ENCODE measurements at regions not wholly inside any gene's neighbourhood (a gene's known extent, or its start where the extent isn't known, plus 50 kb on each side); places are given as distances from the start of the nearest gene placed in this dataset.
"Not testable (repeated sequence)": the region's sequence is repeated elsewhere in the genome, so short reads cannot be mapped to it uniquely, and the experiment has no call there.

DNA sequence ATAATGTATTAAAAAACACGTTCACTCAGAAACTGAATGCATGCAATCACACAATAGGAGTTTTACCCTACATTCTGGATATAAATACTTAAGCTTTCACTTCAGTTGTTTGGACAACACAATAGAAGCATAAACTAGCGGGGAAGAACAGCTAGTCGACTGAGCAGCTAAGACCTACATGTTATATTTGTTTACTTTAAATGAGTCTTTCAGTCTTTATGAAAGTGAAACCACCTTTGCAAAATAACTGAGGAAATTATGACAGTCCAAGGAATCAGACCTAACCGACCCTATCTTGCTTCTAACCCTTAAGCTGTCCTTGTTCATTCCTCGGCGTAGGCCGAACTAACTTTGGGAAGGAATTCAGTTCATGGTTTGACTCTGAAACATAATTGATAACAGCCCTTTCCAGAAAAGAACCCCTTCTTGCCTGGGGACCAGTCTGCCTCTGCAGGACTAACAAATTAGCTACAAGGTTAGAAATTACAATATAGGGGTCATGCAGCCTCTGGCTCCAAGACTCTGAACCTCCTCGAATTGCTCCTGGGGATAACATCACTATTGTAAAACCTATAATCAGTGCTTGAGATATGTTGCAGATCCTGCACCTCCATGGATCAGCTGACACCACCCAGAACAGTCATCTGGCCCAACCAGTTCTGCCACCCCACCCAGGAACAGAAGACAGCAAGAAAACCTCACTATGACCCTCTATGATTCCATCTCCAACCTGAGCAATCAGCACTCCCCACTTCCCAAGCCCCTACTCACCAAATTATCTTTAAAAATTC is 185.1 kb upstream of the KLF6 start:
- no peak for DNase-seq (ENCODE audit: low read depth in 2 of 2)

DNA sequence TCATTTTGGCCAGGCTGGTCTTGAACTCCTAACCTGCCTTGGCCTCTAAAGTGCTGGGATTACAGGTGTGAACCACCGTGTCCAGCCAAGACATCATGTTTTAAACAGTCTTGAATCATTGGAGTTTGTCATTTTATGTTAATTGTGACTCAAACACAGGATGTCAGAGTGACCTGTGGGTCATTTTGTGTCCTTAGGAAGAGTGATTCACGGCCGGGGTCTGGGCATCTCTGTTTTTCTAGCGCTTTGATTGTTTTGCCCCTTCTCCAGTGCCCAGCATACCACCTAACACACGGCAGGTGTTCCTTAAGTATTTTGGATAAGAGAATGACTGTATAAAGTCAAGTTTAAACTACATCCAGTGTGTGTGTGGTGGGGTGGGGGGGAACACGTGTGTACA is 183.7 kb upstream of the KLF6 start:
- no peak for DNase-seq (ENCODE audit: low read depth in 2 of 2)

DNA sequence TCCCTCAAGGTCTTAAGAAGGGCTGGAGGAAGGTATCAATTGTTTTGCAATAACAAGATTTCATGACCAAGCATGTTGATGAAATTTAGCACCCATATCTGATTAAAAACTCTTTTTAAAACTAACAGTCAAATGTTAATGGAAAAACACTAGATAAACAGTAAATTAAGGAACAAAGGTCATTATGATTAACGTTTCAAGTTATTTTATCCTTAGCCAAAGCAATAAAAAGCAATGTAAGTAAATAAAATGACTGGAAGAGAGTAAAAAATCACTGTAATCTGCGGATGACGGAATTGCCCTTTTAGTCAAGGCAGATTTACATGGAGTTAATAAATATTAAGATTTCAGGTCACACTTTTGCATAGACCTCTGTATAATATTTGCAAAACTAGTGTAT is 179.5 kb upstream of the KLF6 start:
- no peak for DNase-seq (ENCODE audit: low read depth in 2 of 2)

GRCh38 chr10:3963191-3963673 is 178.2 kb upstream of the KLF6 start:
- no peak for DNase-seq (ENCODE audit: low read depth in 2 of 2)

DNA sequence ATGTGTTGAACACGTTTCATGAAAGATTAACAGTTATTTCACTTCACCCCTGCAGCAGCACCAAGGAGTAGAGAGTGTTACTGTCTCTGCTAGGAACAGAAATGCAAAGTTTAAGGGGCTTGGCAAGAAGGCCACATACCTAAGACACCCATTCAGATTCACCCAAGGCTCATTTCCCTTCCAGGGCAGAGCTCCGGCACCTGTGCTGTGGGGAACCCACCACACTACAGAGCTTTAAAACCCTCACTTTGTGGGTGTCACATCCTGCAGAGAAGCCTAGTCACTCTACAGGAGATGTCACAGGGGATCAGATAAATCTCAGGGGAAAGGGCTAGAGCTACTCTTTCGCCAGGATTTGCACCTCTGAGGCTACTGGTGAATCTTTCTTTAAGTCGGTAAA is 176.1 kb upstream of the KLF6 start:
- no peak for DNase-seq (ENCODE audit: low read depth in 2 of 2)

GRCh38 chr10:3960496-3960895 is 175.5 kb upstream of the KLF6 start:
- no peak for DNase-seq (ENCODE audit: low read depth in 2 of 2)

- DNase-seq (ENCODE audit: low read depth in 2 of 2) = no peak
Measured at GRCh38 chr10:3959370-3960325, 174.6 kb upstream of the KLF6 start.

DNA sequence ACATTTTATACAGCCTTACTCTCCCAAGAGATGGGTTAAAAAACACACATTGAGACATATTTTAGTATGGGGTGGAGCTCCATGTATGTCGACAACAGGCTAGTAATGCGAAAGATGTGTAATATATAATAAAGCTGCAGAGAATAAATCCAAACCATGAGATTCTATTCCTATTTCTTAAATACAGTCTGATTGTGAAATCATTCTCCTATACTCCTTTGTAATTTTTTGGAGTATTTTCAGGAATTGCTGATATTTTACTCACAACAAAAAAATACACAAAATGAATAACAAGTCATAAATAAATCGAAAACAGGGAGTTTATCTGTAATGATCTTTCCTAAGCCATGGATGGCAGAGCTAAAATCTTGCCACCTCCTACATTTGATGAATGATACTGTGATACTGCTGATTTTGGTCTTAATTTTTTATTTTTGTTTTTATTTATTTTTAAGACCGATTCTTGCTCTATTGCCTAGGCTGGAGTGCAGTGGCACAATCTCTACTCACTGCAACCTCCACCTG is 173.5 kb upstream of the KLF6 start:
- DNase-seq (ENCODE audit: low read depth in 2 of 2) = no peak

DNA sequence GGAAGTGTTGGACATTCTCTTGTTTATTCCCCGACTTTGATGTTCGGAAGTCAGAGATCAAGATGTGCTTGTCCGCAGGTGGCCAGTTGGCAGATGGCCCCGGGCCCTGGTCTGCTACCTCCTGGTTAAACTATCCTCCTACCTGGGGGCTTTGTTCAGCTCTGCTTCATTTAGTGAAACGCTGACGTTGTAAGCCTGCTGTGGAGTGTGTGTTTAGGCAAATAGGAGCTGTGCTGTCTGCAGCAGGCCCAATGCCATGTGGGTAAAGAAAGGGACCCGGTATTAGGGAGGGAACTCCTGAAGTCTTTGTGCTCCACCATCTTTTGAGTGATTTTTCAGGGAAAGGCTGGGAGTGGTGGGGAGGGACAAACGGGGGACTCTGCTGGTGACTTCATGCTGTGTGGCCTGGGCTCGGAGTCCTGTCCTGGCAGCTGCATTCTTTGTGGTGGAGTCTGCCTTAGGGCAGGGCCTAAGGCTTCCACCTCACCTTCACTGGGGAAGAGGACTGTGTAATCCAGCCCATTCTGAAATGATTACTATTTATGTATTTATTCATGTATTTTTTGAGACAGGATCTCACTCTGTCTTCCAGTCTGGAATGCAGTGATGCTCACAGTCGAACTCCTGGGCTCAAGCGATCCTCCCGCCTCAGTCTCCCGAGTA is 171.1 kb upstream of the KLF6 start:
- no peak for DNase-seq (ENCODE audit: low read depth in 2 of 2)

DNA sequence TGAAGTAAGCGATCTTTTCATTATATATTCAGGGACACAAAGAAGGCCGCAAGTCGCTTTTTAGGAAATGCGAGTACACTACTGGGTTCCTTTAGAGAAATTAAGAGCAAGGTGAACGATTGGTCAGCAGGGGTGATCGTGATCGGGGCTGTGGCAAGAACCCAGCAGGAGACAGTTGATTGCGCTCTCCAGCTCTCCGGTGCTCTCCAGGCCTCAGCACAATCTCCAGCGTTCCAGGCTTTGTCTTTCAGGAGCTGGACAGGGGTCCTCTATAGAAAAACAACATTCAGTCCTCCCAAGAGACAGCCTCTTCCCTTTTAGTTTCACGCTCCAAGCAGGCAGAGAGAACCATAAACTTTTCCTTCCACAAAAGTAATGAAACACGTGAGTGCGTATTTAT is 170.5 kb upstream of the KLF6 start:
- DNase-seq (ENCODE audit: low read depth in 2 of 2) = no peak

DNA sequence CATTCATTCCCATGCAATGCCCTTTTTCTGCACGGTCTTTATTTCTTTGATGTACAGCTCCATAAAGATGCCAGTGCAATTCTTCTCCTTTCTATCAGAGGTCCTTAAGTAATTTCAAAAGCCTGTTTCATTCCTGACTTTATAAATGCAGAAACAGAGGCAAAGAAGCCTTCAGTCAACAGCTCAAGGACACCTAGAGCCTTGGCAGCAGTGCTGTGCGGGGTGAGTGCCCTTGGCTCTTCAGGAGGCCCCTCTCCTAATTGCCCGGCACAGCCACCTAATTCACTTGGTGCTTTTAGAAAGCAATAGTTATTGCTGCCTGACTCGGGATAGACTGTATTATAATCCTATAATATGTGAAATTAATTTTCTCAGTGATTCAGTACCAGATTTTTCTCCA is 169.6 kb upstream of the KLF6 start:
- no peak for DNase-seq (ENCODE audit: low read depth in 2 of 2)

- DNase-seq (ENCODE audit: low read depth in 2 of 2) = not testable (repeated sequence)
Measured at GRCh38 chr10:3954007-3954406, 169.0 kb upstream of the KLF6 start.

GRCh38 chr10:3951993-3952392 is 167.0 kb upstream of the KLF6 start:
- no peak for DNase-seq (ENCODE audit: low read depth in 2 of 2)

DNA sequence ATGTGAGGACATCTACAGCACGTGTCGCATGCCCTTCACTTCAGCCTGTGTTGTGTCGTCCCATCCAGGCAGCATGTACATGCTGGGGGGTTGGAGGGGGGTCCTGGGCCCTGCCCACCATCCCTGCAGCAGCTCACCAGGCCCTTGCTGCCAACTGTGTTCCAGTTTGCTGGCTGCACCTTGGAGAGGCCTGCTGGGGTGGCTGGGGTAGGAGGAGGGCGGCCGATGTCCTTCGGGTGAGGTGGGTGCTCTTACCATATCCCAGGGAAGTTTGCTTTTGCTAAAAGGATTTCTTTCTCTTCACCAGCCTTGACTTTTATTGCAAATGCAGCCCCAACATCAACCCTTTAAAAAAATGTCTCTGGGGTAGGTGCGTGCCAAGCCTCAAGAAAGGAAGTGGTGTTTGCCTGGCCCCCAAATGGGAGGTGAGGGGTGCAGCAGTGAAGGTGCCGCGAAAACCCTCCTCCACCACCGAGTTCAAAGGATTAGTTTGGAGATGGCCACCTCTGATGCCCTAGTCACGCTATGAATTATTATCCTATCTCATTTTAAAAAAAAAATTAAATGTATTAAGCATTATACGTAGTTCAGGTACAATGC is 165.8 kb upstream of the KLF6 start:
- no peak for DNase-seq (ENCODE audit: low read depth in 2 of 2)

GRCh38 chr10:3949711-3950110 is 164.7 kb upstream of the KLF6 start:
- no peak for DNase-seq (ENCODE audit: low read depth in 2 of 2)

- DNase-seq (ENCODE audit: low read depth in 2 of 2) = peak in 1 of 2 experiments; percentile 53
Measured at GRCh38 chr10:3948843-3949242, 163.8 kb upstream of the KLF6 start.

DNA sequence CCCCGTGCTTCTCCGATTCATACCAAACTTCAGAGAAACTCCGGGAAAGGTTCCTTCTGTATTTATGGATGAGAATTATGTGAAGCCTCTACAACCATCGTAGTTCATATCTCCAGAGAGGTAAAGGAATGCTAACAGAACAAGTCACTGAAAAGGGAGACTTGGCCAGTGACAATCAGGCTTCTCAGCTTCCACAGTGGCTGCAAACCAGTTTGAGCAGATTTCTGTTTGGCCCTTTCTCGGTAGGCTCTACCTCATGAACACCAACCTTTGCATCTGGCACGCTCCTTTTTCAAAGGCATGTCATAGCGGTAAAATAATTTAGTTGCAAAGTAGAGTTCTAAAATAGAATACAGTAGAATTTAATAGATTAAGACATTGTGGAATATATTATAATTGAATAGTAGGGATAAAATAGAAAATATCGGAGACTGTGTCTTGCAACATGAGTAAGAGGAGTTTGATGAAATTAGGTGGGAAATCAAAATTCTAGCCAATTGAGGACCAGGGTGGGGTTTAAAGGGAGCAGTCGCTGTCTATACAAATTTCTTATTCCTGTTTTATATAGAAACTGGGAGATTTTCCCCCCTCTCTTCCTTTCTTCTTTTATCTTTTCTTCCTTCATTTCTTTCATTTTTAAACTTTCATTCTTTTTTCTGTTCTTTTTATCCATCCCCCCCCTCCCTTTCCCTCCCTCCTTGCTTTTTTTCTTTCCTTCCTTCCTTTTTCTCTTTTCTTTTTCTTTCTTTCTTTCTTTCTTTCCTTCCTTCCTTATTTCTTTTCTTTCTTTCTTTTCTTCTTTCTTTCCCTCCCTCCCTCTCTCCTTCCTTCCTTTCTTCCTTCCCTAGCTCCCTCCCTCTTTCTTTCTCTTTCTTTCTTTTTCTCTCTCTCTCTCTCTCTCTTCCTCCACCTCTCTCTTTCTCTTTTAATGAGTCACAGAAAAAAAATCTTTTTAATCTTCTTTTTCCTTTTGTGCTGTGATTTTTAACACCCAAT is 161.5 kb upstream of the KLF6 start:
- no peak for DNase-seq (ENCODE audit: low read depth in 2 of 2)

GRCh38 chr10:3945026-3945425 is 160.0 kb upstream of the KLF6 start:
- DNase-seq (ENCODE audit: low read depth in 2 of 2) = no peak

- no peak for DNase-seq (ENCODE audit: low read depth in 2 of 2)
Measured at GRCh38 chr10:3944591-3944990, 159.6 kb upstream of the KLF6 start.

DNA sequence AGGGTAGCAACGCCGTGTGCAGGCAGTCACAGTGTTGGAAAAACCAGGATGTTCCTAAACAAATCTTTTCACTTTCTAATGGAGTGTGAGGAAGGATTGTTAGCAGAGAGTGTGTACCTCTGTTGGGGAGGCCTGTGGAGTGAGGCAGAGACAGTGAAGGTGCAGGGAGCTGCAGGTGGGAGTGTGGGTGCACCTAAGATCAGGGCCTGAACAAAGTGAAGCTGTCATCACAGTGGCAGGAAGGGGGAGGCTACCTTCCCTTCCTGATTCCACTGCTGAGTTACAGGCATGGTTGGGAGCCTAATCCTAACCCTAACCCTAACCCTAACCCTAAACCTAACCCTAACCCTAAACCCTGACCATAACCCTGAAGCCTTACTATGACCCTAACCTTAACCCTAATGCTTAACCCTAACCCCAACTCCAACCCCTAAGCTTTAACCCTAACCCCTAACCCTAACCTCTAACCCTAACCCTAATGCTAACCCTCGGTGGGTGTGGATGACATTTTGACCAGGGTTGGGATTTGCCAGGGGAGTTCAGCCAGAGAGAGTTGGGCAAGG is 158.8 kb upstream of the KLF6 start:
- DNase-seq (ENCODE audit: low read depth in 2 of 2) = no peak
